Fibroblast of pulmonary artery (primary cell): ENCODE measurements at regions not wholly inside any gene's neighbourhood (a gene's known extent, or its start where the extent isn't known, plus 50 kb on each side); places are given as distances from the start of the nearest gene placed in this dataset.
"Not testable (repeated sequence)": the region's sequence is repeated elsewhere in the genome, so short reads cannot be mapped to it uniquely, and the experiment has no call there.

ENCODE experiments used
- DNase-seq: peaks from one replicate; pipeline ENCODE4 v3.0.0-alpha.2; 2010; ENCODE audit warnings: low read depth
- H3K4me3 ChIP-seq: replicated peaks from 2 replicates; pipeline ENCODE4 v1.5.1; 2011; ENCODE audit warnings: low read depth, mild to moderate bottlenecking, control low read depth, low read length, moderate library complexity
- TF ChIP-seq, protein P1 (sequence below): IDR thresholded peaks from 2 replicates; pipeline ENCODE4 v1.5.1; 2011; ENCODE audit warnings: mild to moderate bottlenecking, control low read depth, low read length, inconsistent platforms; ENCODE audit errors: missing control alignments

DNA sequence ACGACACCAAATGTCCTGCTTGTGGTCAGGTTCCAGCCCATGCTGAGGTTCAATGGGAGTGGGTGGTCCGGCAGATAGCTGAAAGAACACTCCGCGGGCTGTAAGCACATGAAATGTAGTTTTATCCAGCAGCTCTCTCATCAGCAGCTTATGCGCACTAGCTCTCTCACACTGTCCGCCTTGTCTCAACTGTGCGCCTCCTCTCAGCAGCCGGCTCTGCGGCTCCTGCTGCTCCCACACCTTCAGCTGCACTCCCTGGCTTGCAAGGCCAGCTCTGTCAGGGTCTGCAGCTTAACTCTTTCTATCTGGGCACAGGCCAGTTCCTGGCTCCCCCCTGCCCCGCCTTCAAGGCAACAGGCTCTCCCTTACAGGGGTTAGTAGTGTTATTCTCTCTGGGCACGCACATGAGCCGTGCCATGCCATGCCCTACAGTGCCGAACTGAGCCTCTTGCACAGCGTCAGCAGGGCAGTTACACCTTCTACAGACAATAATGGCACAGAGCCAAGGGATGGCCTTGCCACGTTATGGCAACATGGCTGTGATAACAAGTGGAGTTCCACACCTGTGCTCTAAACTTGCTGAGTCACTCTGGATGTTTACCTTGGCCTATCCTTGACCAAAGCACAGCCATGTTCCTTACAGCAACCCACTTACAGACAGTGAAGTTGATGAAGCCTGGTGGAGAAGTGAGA lies 84.0 kb upstream of the LRFN2 start:
- H3K4me3 ChIP-seq, result no peak overlapping the region
- DNase-seq, result no peak
- TF ChIP-seq, protein P1, sequence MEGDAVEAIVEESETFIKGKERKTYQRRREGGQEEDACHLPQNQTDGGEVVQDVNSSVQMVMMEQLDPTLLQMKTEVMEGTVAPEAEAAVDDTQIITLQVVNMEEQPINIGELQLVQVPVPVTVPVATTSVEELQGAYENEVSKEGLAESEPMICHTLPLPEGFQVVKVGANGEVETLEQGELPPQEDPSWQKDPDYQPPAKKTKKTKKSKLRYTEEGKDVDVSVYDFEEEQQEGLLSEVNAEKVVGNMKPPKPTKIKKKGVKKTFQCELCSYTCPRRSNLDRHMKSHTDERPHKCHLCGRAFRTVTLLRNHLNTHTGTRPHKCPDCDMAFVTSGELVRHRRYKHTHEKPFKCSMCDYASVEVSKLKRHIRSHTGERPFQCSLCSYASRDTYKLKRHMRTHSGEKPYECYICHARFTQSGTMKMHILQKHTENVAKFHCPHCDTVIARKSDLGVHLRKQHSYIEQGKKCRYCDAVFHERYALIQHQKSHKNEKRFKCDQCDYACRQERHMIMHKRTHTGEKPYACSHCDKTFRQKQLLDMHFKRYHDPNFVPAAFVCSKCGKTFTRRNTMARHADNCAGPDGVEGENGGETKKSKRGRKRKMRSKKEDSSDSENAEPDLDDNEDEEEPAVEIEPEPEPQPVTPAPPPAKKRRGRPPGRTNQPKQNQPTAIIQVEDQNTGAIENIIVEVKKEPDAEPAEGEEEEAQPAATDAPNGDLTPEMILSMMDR, result no peak

DNA sequence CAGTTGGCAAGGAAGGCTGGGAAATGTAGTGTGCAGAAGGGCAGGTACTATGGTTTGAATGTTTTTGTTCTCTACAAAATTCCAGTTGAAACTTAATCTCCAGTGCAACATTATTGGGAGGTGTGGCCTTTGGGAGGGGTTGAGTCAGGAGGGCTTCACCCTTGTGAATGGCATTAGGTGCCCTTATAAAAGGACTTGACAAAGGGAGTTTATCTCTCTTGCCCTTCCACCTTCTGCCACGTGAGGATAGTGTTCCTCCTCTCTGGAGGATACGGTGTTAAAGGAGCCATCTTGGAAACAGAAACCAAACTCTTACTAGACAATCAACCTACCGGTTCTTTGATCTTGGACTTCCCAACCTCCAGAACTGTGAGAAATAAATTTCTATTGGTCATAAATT lies 82.2 kb upstream of the LRFN2 start:
- no peak for DNase-seq
- TF ChIP-seq, protein P1, result no peak
- no peak overlapping the region for H3K4me3 ChIP-seq

DNA sequence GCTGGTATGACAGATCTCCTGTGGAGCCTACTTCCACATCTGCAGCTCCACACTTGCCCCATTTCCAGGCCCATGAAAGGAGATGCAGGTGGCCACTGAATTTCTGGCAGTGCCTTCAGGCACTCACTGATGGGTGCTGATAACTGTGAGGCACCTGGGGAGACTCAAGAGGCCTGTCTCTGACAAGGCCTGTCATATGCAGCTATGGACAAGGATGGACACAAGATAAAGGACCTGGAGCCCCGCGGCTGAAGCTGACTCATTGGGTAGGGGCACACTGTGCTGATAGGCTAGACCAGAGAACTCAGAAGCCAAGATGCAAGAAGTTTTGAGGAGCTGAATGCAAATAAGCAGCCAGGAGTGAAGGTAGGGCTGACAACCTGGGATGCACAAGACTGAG lies 81.0 kb upstream of the LRFN2 start:
- no peak overlapping the region for H3K4me3 ChIP-seq
- TF ChIP-seq, protein P1, result no peak
- DNase-seq, result no peak

DNA sequence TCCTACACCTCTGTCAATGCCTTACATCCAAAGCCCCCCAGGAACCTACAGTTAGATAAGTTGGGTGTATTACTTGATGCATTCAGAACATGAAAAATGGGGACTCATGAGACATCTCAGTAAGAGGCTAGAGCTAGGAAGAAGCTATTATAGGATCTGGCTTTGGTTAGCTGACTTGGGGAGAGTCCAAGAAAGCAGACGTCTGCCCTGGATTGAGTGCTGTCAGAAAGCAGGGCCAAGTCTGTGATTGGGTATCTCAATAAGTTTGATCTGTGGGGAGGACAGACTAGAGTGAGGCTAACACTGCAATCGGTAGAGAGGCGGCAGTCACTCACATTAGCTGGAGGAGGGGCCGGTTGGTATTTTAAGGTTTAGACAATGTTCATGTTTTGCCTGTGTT lies 79.4 kb upstream of the LRFN2 start:
- DNase-seq, result no peak
- TF ChIP-seq, protein P1, result no peak
- no peak overlapping the region for H3K4me3 ChIP-seq

DNA sequence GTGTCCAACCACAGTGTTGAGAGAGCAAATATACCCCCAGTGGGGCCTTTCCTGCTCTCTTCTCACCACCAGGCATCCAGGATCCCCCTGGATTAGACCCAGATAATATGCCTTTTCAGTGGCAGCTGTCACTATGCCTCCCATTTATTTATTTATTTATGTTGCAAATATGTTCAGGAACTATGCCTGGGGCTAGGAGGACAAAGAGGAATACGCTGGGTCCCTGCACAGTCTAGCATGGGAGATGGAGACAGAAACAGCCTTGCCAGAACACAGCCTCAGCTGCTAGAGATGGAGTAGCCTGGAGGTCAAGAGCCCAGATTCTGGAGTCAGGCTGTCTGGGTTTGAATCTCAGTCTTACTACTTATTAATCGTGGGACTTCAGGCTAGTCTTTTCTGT lies 74.6 kb upstream of the LRFN2 start:
- H3K4me3 ChIP-seq, result no peak overlapping the region
- no peak for DNase-seq
- TF ChIP-seq, protein P1, result no peak

DNA sequence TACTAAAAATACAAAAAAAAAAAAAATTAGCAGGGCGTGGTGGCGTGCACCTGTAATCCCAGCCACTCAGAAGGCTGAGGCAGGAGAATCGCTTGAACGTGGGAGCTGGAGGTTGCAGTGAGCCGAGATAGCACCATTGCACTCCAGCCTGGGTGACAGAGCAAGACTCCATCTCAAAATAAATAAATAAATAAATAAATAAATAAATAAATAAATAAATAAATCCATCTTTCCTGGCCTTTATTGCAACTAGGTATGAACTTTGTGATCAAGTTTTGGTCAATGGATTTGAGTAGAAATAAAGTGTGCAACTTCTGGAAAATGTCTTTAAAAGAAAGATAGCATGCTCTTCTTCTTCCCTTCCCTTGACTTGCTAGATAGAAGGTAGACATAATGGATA lies 69.6 kb upstream of the LRFN2 start:
- not testable (repeated sequence) for DNase-seq, H3K4me3 ChIP-seq

DNA sequence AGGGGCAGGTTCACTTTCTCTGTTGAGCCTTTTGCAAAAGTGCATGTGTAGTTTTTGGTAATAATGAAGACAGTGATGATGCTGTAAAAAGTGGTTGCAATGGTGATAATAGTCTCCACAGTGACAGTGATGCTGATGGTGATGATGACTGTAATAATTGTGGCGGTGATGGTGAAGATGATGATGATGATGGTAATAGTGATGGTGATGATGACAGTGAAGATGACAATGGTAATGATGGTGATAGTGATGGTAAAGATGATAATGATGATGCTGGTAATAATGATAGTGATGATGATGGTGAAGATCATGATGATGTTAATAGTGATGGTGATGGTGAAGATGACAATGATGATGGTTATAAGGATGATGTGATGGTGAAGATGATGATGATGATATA lies 67.7 kb upstream of the LRFN2 start:
- H3K4me3 ChIP-seq, result no peak overlapping the region
- TF ChIP-seq, protein P1, result no peak
- no peak for DNase-seq

DNA sequence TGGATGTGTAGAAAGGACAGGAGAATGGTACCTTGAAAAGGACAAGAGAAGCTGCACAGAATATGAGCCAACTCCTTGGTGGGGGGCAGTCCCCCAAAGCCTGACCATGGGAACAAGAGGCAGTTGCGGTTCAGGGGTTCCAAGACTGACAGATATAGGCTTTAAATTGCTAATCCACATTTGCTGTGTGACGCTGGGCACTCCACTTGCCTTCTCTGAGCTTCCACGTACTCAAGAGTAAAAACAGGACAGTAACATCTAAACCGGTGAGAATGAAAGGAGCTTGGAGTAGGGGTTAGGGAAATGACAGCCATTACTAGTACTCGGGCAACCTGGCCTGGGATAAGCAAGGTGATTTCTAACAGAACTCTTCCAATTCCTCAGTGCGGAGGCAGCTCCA lies 57.9 kb upstream of the LRFN2 start:
- DNase-seq, result no peak
- TF ChIP-seq, protein P1, result no peak
- no peak overlapping the region for H3K4me3 ChIP-seq
